Omental fat pad (tissue), 3 donors: ENCODE measurements at regions not wholly inside any gene's neighbourhood (a gene's known extent, or its start where the extent isn't known, plus 50 kb on each side); places are given as distances from the start of the nearest gene placed in this dataset.
"Not testable (repeated sequence)": the region's sequence is repeated elsewhere in the genome, so short reads cannot be mapped to it uniquely, and the experiment has no call there.

Source experiments
- ATAC-seq: fragments of 150-250 bp; one replicate; pipeline ENCODE4 v1.9.1; 2016; ENCODE audit warnings: mild to moderate bottlenecking, moderate library complexity; ENCODE audit not compliant: low FRiP score
- DNase-seq: peaks from one replicate; pipeline ENCODE4 v3.0.0-alpha.2; 2019; ENCODE audit warnings: low spot score
- TF ChIP-seq, protein P1 (sequence below), 3 donors: fragments of 450-650 bp; IDR thresholded peaks; one replicate each; pipeline ENCODE4 v1.5.1; 2016 to 2017; ENCODE audit warnings: antibody characterized with exemption in 3 of 3, mild to moderate bottlenecking in 3 of 3, moderate library complexity in 2 of 3

DNA sequence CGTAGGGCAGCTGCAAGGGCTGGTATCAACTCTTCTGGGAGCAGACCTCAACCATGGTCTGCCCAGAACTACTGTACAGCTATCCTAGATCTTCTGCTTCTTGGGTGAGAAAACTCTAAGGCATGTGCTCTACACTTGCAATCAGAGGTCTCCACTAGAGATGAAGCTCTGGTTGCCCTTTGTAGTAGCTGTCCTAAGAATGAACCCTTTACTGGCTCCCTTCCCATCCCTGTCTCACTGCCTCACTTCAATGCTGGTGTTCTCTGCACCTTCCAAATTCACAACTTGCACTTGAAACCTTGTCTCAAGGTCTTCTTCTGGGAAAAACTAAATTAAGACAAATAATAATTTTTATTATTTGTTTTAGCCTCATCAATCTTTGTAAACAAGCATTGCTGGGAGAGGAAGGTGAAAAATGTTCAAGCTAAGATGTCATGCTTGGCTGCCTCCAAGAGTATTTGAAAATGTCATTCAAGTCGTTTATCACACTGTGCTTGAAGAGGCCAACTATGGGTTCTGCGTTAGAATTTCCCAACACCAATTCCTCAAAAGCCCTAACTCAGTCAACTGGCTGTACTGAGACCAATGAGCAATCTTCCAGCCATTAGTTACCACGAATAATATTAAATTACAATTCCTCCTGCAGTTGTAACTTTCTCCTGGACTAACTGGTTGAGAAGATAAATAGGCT is 216.9 kb upstream of the ADRA1D start:
- ATAC-seq (no peak), DNase-seq (no peak)
- TF ChIP-seq, protein P1, sequence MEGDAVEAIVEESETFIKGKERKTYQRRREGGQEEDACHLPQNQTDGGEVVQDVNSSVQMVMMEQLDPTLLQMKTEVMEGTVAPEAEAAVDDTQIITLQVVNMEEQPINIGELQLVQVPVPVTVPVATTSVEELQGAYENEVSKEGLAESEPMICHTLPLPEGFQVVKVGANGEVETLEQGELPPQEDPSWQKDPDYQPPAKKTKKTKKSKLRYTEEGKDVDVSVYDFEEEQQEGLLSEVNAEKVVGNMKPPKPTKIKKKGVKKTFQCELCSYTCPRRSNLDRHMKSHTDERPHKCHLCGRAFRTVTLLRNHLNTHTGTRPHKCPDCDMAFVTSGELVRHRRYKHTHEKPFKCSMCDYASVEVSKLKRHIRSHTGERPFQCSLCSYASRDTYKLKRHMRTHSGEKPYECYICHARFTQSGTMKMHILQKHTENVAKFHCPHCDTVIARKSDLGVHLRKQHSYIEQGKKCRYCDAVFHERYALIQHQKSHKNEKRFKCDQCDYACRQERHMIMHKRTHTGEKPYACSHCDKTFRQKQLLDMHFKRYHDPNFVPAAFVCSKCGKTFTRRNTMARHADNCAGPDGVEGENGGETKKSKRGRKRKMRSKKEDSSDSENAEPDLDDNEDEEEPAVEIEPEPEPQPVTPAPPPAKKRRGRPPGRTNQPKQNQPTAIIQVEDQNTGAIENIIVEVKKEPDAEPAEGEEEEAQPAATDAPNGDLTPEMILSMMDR (IDR thresholded peaks at IDR 0.05): no peak

DNA sequence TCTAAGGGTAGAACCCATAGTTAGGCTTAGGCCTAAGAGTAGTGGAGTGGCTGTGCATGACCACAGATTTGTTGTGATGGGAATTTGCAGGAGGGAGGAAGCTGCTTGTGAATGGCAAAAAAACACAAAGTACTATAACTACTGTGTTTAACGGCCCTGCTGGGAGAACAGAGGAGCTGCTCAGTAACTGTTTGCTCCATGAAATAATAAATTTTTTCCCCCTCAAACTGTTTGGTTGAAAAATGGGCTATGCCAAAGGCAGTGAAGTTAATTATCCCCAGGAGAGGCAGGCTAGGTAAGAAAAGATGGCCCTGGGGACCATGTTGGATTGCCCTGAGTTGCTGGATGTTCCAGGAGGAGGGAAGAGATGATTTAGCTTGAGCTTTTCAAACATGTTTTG is 216.1 kb upstream of the ADRA1D start:
- TF ChIP-seq, protein P1 (IDR thresholded peaks at IDR 0.05): no peak
- DNase-seq (no peak), ATAC-seq (no peak)

DNA sequence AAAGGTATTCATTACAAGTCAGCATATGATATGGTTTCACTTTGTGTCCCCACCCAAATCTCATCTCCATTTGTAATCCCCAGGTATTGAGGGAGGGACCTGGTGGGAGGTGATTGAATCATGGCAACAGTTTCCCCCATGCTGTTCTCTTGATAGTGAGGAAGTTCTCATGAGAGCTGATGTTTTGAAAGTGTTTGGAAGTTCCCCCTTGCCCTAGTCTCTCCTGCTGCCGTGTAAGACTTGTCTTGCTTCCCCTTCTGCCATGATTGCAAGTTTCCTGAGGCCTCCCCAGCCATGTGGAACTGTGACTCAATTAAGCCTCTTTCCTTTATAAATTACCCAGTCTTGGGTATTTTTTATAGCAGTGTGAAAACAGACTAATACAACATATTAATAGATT is 213.7 kb upstream of the ADRA1D start:
- not testable (repeated sequence) for DNase-seq, ATAC-seq

DNA sequence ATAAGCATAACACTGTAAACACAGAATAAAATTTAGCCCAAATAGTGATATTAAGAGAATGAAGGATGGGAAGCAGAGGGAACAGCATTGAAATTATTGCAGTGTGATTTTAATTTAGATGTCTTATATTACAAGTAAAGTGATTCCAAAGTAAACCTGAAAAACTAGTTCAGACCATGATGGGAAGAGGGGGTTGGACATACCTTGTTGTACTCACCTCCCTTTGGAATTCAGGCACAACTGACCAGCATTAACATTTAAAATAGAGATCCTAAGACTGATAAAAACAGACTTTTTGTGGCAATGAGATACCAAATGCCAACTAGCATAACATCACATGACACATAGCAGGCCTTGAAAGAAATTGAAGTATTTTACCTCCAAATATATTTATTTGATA is 210.0 kb upstream of the ADRA1D start:
- DNase-seq (no peak), ATAC-seq (no peak)
- TF ChIP-seq, protein P1 (IDR thresholded peaks at IDR 0.05): no peak

DNA sequence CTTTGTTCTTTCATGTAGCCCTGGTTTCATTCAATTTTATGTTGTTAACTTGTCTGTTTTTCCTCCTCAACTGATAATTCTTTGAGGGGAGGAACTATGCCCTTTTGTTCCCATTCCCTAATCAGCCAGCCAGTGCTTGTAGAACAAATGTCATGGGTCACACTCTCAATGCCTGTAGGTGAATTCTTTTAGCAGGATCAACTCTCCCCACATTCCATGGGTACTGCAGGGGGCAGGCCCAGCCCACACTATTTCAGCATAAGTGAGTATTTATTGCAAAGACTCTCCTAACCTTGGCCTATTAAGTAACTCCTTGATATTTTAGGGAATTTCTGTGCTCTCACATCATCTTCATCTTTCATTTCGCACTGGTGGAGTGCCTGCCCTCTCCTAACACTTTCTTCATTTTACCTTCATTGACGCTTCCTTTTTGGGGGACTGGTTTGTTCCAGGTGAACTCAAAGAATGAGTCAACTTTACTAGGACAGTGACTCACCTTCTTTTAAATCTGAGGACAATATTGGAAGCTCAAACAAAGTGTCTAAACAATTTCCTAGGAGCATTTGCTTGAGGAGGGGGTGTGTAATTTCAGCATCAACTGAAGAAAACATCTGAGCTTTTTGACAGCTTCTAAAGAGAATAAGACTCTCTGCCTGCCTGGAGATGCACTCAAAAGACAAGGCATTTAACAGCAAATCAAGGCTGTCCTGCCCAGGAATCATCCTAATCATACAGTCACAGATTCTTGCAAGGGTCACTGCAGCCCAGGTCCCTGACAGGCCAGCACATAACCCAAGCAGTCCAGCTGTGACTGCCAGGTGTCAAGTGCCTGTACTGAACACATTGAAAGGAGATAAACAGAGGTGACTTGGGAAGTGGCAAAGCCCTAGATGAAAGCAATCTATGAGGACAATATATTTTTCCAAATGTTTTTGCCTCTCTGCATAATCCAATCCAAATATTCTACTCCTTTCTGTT is 208.8 kb upstream of the ADRA1D start:
- no peak for DNase-seq
- TF ChIP-seq, protein P1 (IDR thresholded peaks at IDR 0.05): no peak
- ATAC-seq: no peak

DNA sequence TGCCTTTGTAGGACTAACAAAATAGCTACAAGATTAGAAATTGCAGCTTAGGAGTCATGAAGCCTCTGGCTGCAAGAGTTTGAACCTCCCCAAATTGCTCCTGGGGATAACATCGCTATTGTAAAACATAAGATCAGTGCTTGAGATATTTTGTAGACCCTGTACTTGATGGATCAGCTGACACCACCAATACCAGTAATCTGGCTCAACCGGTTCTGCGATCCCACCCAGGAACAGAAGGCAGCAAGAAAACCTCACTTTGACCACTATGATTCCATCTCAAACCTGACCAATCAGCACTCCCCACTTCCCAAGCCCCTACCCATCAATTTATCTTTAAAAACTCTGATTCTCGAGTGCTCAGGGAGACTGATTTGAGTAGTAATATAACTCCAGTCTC is 206.9 kb upstream of the ADRA1D start:
- DNase-seq (no peak), ATAC-seq (no peak)
- TF ChIP-seq, protein P1 (IDR thresholded peaks at IDR 0.05): no peak

DNA sequence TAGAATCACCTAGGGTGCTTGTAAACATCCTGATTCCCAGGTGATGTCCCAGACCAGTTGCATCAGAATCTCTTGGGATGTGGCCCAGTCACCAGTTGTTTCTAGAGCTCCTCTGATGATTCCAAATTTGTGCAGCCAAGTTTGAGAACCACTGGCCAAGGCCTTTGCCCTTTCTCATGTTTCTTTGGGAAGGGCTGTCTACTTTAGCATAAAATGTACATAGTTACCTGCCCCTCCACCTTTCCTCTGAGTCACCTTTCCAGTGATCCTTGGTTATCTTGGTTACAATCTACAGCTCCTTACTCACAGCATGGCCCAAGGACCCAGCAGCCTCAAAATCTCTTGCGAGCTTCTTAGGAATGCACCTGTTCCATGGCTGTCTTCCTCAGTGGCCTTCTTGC is 206.2 kb upstream of the ADRA1D start:
- no peak for ATAC-seq
- TF ChIP-seq, protein P1 (IDR thresholded peaks at IDR 0.05): no peak
- DNase-seq: no peak
